Left lung (tissue), 4 donors: ENCODE measurements at regions not wholly inside any gene's neighbourhood (a gene's known extent, or its start where the extent isn't known, plus 50 kb on each side); places are given as distances from the start of the nearest gene placed in this dataset.

Source experiments
- ATAC-seq: fragments of 200-7000 bp; cut with Tn5 transposase; one replicate; pipeline ENCODE4 v1.9.1; 2020; ENCODE audit warnings: moderate library complexity
- DNase-seq, 4 donors: peaks; one replicate each; pipeline ENCODE4 v3.0.0-alpha.2; 2013 to 2020
- H3K27ac ChIP-seq, 2 donors: fragments of 200-600 bp; sonication (generic) in 1 of 2; one replicate each; pipeline versions ENCODE4 v1.5.0 to v1.8.0; 2020 to 2021
- H3K27me3 ChIP-seq, 2 donors: fragments of 200-600 bp; sonication (generic) in 1 of 2; one replicate each; pipeline versions ENCODE4 v1.5.0 to v1.8.0; 2020 to 2021
- H3K36me3 ChIP-seq, 2 donors: fragments of 200-600 bp; sonication (generic) in 1 of 2; one replicate each; pipeline versions ENCODE4 v1.5.0 to v1.8.0; 2020 to 2021
- H3K4me1 ChIP-seq, 2 donors: fragments of 200-600 bp; one replicate each; pipeline ENCODE4 v1.8.0; 2021
- H3K4me3 ChIP-seq, 2 donors: fragments of 200-600 bp; sonication (generic) in 1 of 2; one replicate each; pipeline versions ENCODE4 v1.5.0 to v1.8.0; 2020 to 2021; ENCODE audit warnings: mild to moderate bottlenecking in 1 of 2
- H3K9me3 ChIP-seq, 2 donors: fragments of 200-600 bp; sonication (generic) in 1 of 2; one replicate each; pipeline versions ENCODE4 v1.5.0 to v1.8.0; 2020 to 2021
- intact Hi-C, 2 donors: fragments of 100-400 bp; cut with DNase I; formaldehyde crosslinking; loops; one replicate each; pipeline versions ENCODE4 v1.11.2 to v1.14.2; 2022
- TF ChIP-seq, protein P1 (sequence below), 2 donors: fragments of 200-600 bp; sonication (generic) in 1 of 2; IDR thresholded peaks; one replicate each; pipeline versions ENCODE4 v1.5.0 to v1.8.0; 2021; ENCODE audit warnings: antibody characterized with exemption in 2 of 2
- donor health status: DM: no; HTN: yes; CAD: no.
- donor health status: DM: no; HTN: no; CAD: no.

DNA sequence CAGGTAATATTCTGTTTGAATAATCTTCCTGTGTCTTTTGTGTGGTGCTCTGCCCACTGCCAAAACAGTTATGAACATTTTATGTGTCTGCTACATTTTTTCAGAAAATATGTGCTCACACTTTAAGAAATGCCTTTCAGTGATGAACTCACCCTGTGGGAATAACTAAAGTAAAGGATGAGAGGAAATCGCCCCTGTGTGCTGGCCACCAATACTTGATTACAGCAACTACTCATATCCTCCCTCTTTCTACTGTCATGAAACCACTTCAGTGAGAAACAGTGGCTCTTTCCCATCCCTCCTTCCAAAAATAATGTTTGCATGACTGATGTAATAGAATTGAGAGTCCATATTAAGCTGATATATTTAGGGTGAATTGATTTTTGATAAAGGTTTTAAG, 900.9 kb downstream of the RAB28 start:
- Histone ChIP-seq H3K27ac (no peak overlapping the region), H3K4me1 (no peaks in the 10 kb centered on the region), H3K4me3 (no peak overlapping the region), H3K9me3 (no peaks in the 10 kb centered on the region), H3K27me3 (no peaks in the 10 kb centered on the region), H3K36me3 (no peaks in the 10 kb centered on the region)
- ATAC-seq (no peak), DNase-seq (no peak)
- TF ChIP-seq, protein P1, sequence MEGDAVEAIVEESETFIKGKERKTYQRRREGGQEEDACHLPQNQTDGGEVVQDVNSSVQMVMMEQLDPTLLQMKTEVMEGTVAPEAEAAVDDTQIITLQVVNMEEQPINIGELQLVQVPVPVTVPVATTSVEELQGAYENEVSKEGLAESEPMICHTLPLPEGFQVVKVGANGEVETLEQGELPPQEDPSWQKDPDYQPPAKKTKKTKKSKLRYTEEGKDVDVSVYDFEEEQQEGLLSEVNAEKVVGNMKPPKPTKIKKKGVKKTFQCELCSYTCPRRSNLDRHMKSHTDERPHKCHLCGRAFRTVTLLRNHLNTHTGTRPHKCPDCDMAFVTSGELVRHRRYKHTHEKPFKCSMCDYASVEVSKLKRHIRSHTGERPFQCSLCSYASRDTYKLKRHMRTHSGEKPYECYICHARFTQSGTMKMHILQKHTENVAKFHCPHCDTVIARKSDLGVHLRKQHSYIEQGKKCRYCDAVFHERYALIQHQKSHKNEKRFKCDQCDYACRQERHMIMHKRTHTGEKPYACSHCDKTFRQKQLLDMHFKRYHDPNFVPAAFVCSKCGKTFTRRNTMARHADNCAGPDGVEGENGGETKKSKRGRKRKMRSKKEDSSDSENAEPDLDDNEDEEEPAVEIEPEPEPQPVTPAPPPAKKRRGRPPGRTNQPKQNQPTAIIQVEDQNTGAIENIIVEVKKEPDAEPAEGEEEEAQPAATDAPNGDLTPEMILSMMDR (IDR thresholded peaks at IDR 0.05): no peak
- intact Hi-C loops: no loop called here

DNA sequence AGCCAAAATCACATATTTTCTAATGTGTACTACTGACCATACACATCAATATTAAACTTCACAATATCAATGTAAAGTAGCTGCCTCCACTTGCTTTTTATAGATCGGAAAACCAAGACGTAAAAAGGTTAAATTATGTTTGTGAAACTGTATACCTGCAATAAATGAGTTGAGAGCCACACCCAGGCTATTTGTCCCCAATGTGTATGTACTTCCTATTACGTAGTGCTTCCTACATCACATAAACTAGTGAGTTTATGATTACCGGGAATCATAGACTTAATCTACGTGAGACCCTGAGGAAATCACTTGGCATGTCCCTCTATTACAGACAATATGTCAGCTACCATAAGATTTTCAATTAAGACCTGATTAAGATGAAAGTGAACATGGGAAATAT, 903.4 kb downstream of the RAB28 start:
- ATAC-seq: no peak
- no peak for DNase-seq
- Histone ChIP-seq H3K9me3 (no peaks in the 10 kb centered on the region), H3K27me3 (no peaks in the 10 kb centered on the region), H3K36me3 (no peaks in the 10 kb centered on the region), H3K27ac (no peak overlapping the region), H3K4me1 (no peaks in the 10 kb centered on the region), H3K4me3 (no peak overlapping the region)
- intact Hi-C loops: no loop called here
- TF ChIP-seq, protein P1 (IDR thresholded peaks at IDR 0.05): no peak

- intact Hi-C loops: no loop called here
- Histone ChIP-seq H3K27ac (no peak overlapping the region), H3K4me1 (no peaks in the 10 kb centered on the region), H3K4me3 (no peak overlapping the region), H3K27me3 (no peaks in the 10 kb centered on the region), H3K9me3 (no peaks in the 10 kb centered on the region), H3K36me3 (no peaks in the 10 kb centered on the region)
- ATAC-seq (no peak), DNase-seq (no peak)
- TF ChIP-seq, protein P1 (IDR thresholded peaks at IDR 0.05): no peak
Observed at GRCh38 chr4:12579172-12579571, 905.0 kb downstream of the RAB28 start.

DNA sequence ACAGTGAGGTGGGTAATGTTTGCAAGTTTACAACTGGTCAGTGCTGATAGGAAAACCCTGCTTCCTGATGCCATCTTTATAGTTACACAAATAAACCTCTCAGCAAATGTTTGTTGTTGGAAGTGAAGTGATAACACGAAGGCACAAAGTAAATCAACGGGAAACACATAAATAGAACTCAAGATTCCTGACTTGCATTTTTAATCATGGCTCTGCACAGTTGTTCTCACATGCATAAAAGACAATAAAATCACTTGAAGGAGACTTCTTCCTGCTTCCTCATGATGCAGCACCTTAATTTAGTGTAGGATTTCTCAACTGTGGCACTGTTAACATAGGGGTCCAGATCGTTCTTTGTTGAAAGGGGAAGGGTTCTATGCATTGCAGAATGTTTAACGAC, 907.7 kb downstream of the RAB28 start:
- no peaks in the 10 kb centered on the region for H3K27me3 ChIP-seq
- no peak for ATAC-seq
- H3K36me3 ChIP-seq: no peaks in the 10 kb centered on the region
- H3K4me3 ChIP-seq: no peak overlapping the region
- DNase-seq: no peak
- intact Hi-C loops: no loop called here
- TF ChIP-seq, protein P1 (IDR thresholded peaks at IDR 0.05): no peak
- H3K4me1 ChIP-seq: no peaks in the 10 kb centered on the region
- H3K27ac ChIP-seq: no peak overlapping the region
- no peaks in the 10 kb centered on the region for H3K9me3 ChIP-seq

GRCh38 chr4:12573716-12574115, 910.4 kb downstream of the RAB28 start:
- ATAC-seq (no peak), DNase-seq (no peak)
- intact Hi-C loops: no loop called here
- Histone ChIP-seq H3K9me3 (no peaks in the 10 kb centered on the region), H3K36me3 (no peaks in the 10 kb centered on the region), H3K27ac (no peak overlapping the region), H3K4me1 (no peaks in the 10 kb centered on the region), H3K27me3 (no peaks in the 10 kb centered on the region), H3K4me3 (no peak overlapping the region)
- TF ChIP-seq, protein P1 (IDR thresholded peaks at IDR 0.05): no peak
